Right lobe of liver (tissue), 6 donors: ENCODE measurements at regions not wholly inside any gene's neighbourhood (a gene's known extent, or its start where the extent isn't known, plus 50 kb on each side); places are given as distances from the start of the nearest gene placed in this dataset.

Experiments used
- ATAC-seq, 4 donors: fragments of 200-7000 bp; cut with Tn5 transposase; one replicate each; pipeline ENCODE4 v1.9.1; 2020; ENCODE audit warnings: mild to moderate bottlenecking in 4 of 4, moderate library complexity in 4 of 4
- DNase-seq, 3 donors: peaks; one replicate each; pipeline ENCODE4 v3.0.0-alpha.2; 2020
- H3K27ac ChIP-seq, 3 donors: fragments of 200-600 bp; one replicate each; pipeline ENCODE4 v1.8.0; 2022
- H3K27me3 ChIP-seq, 2 donors: fragments of 200-600 bp; one replicate each; pipeline ENCODE4 v1.8.0; 2022
- H3K36me3 ChIP-seq, 4 donors: fragments of 200-600 bp; sonication (generic) in 1 of 4; one replicate each; pipeline versions ENCODE4 v1.5.1 to v1.8.0; 2017 to 2022; ENCODE audit warnings: control low read depth in 1 of 4
- H3K4me1 ChIP-seq, 4 donors: fragments of 200-600 bp; sonication (generic) in 1 of 4; one replicate each; pipeline versions ENCODE4 v1.5.1 to v1.8.0; 2017 to 2022; ENCODE audit warnings: control low read depth in 1 of 4
- H3K4me3 ChIP-seq, 3 donors: fragments of 200-600 bp; one replicate each; pipeline ENCODE4 v1.8.0; 2022
- H3K9me3 ChIP-seq, 4 donors: fragments of 200-600 bp; sonication (generic) in 1 of 4; one replicate each; pipeline versions ENCODE4 v1.5.1 to v1.8.0; 2017 to 2022; ENCODE audit warnings: control low read depth in 1 of 4
- CTCF ChIP-seq, 4 donors: fragments of 200-600 bp in 3 of 4; fragments of 450-650 bp in 1 of 4; IDR thresholded peaks; one replicate each; pipeline versions ENCODE4 v1.5.1 to v1.8.0; 2016 to 2022; ENCODE audit warnings: antibody characterized with exemption in 4 of 4, mild to moderate bottlenecking in 2 of 4
- POLR2A ChIP-seq: fragments of 450-650 bp; IDR thresholded peaks from one replicate; pipeline ENCODE4 v1.6.1; 2017; ENCODE audit warnings: antibody characterized with exemption, mild to moderate bottlenecking
- WGBS: methylation state at CpG from one replicate; pipeline ENCODE4 v1.1.6; 2018; ENCODE audit warnings: low coverage, low lambda C conversion rate; ENCODE audit not compliant: insufficient coverage; ENCODE audit errors: missing lambda C conversion rate; 5-methylcytosine and 5-hydroxymethylcytosine counted together
- intact Hi-C, 2 donors: fragments of 100-400 bp; cut with DNase I; formaldehyde crosslinking; loops; one replicate each; pipeline versions ENCODE4 v1.11.2 to v1.14.1; 2022
- donor health status: DM: no; HTN: yes; CAD: no.
- donor health status: DM: no; HTN: no; CAD: no.
- donor health status: DM: no; HTN: no; CAD: no.
- donor health status: DM: no; HTN: yes; CAD: no.
- donor health status: DM: no; HTN: yes; CAD: no.

GRCh38 chr14:28482251-28483040, 284.1 kb upstream of the FOXG1 start:
- Histone ChIP-seq H3K4me3 (no peak overlapping the region), H3K4me1 (no peaks in the 10 kb centered on the region), H3K36me3 (no peaks in the 10 kb centered on the region), H3K27ac (no peak overlapping the region), H3K27me3 (no peaks in the 10 kb centered on the region), H3K9me3 (no peaks in the 10 kb centered on the region)
- intact Hi-C loops, result no loop called here
- WGBS, result 33% methylated on average over 8 of the region's 8 CpGs
- TF ChIP-seq CTCF (IDR thresholded peaks at IDR 0.05), result no peak
- DNase-seq, result no peak
- ATAC-seq, result no peak

- intact Hi-C loops, result no loop called here
- 65% methylated on average over 3 of the region's 3 CpGs for WGBS
- no peak overlapping the region for H3K4me3 ChIP-seq
- H3K27ac ChIP-seq, result no peak overlapping the region
- H3K36me3 ChIP-seq, result no peaks in the 10 kb centered on the region
- H3K9me3 ChIP-seq, result no peaks in the 10 kb centered on the region
- TF ChIP-seq POLR2A (no peak), CTCF (IDR thresholded peaks at IDR 0.05) (no peak)
- no peaks in the 10 kb centered on the region for H3K4me1 ChIP-seq
- DNase-seq, result no peak
- no peak for ATAC-seq
- no peaks in the 10 kb centered on the region for H3K27me3 ChIP-seq
These were observed 283.1 kb upstream of the FOXG1 start for GRCh38 chr14:28483506-28483905.

GRCh38 chr14:28488684-28489083, 277.9 kb upstream of the FOXG1 start:
- ATAC-seq (no peak), DNase-seq (no peak)
- no peak overlapping the region for H3K27ac ChIP-seq
- H3K36me3 ChIP-seq, result no peaks in the 10 kb centered on the region
- H3K27me3 ChIP-seq, result no peaks in the 10 kb centered on the region
- H3K4me1 ChIP-seq, result no peaks in the 10 kb centered on the region
- TF ChIP-seq CTCF (IDR thresholded peaks at IDR 0.05), result no peak
- intact Hi-C loops, result no loop called here
- no peak overlapping the region for H3K4me3 ChIP-seq
- no peaks in the 10 kb centered on the region for H3K9me3 ChIP-seq

- 63% methylated on average over 3 of the region's 3 CpGs for WGBS
- intact Hi-C loops, result no loop called here
- TF ChIP-seq POLR2A, result no peak
- no peak for TF ChIP-seq CTCF (IDR thresholded peaks at IDR 0.05)
- Histone ChIP-seq H3K9me3 (no peaks in the 10 kb centered on the region), H3K27ac (no peak overlapping the region), H3K4me3 (no peak overlapping the region), H3K4me1 (no peaks in the 10 kb centered on the region), H3K27me3 (no peaks in the 10 kb centered on the region), H3K36me3 (no peaks in the 10 kb centered on the region)
- DNase-seq (no peak), ATAC-seq (no peak)
These were observed 273.1 kb upstream of the FOXG1 start for GRCh38 chr14:28493516-28493915.

- intact Hi-C loops, result no loop called here
- ATAC-seq, result no peak
These were observed 272.4 kb upstream of the FOXG1 start for GRCh38 chr14:28494196-28494595.

More at GRCh38 chr14:28494196-28494595, 272.4 kb upstream of the FOXG1 start:
- Histone ChIP-seq H3K9me3 (no peaks in the 10 kb centered on the region), H3K4me3 (no peak overlapping the region), H3K4me1 (no peaks in the 10 kb centered on the region), H3K36me3 (no peaks in the 10 kb centered on the region), H3K27ac (no peak overlapping the region), H3K27me3 (no peaks in the 10 kb centered on the region)
- DNase-seq, result no peak
- 35% methylated on average over 2 of the region's 2 CpGs for WGBS
- TF ChIP-seq POLR2A, result no peak
- no peak for TF ChIP-seq CTCF (IDR thresholded peaks at IDR 0.05)
